LHCN-M2 (cell line): ENCODE measurements at regions not wholly inside any gene's neighbourhood (a gene's known extent, or its start where the extent isn't known, plus 50 kb on each side); places are given as distances from the start of the nearest gene placed in this dataset.
"Not testable (repeated sequence)": the region's sequence is repeated elsewhere in the genome, so short reads cannot be mapped to it uniquely, and the experiment has no call there.

Source experiments
- DNase-seq: peaks from one replicate; pipeline ENCODE4 v3.0.0-alpha.2; 2012; ENCODE audit warnings: low read depth

DNA sequence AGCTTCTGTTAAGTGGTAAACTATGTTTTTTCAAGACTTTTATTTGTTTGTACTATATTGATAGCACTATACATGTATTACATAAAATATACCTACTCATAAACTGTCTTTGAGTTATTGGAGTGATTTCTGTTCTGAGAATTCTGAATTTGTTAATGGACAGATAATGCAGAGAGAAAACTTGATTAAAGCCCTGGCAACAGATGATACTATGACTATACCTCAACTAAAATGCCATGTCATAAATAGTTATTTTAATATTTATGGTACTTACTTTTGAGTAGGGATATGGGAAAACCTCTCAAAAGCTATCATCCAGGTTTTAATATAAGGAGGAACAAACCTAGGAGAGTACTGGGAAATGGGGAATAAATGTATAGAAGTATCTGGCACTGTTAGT is 947.2 kb upstream of the ARRDC3 start:
- DNase-seq: no peak

- no peak for DNase-seq
These were observed 946.6 kb upstream of the ARRDC3 start for GRCh38 chr5:92329759-92330158.

GRCh38 chr5:92328584-92329259 is 945.6 kb upstream of the ARRDC3 start:
- DNase-seq: no peak

- no peak for DNase-seq
These were observed 937.3 kb upstream of the ARRDC3 start for GRCh38 chr5:92320446-92320845.

DNA sequence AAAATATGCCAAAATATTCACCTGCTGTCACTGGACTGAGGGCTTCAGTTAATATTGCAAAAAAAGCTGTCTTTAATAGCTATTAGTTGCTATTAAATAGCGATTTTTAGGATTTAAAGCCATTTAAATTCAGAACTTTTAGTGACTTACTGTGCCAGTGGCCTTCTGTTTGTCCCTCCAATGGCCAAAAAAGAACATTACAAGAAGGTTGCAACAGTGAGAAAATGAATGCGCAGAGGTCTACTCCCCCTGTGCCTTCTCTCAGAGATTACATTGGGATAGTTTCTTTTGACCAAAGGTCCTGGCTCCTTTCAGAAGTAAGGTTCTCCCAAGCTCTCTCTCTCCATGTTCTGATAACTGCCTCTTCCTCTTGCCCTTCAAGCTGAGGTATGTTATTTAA is 930.3 kb upstream of the ARRDC3 start:
- DNase-seq: no peak

DNA sequence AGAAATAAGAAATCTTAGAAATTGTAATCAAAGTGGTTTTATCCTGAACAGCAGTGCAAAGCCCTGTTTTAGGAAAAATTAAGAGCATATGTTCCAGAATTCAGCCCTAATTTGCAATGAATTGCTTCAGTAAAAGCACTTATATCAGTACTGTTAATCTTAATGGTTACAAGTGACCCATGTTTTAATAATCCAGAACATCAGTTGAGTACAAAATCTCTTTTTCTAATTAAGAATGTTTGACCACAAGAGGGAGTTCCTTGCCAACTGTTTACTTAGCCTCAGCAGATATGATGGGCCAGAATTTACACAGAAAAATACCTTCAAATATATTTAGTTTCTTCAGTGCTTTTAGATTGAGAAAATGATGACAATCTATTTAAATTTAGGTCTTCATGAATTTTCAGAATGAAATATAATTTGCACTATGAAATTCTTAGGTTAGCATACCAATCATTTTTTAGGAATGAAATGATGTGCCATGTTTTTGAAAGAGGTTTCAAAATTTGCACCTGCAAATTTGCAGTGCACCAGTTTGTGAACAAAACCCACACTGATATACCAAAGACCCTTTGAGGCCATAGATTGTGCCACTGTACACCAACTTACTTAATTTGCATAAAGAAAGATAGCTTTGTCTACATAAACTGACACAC is 926.3 kb upstream of the ARRDC3 start:
- peak; percentile 45 for DNase-seq

GRCh38 chr5:92308679-92309078 is 925.6 kb upstream of the ARRDC3 start:
- no peak for DNase-seq

DNA sequence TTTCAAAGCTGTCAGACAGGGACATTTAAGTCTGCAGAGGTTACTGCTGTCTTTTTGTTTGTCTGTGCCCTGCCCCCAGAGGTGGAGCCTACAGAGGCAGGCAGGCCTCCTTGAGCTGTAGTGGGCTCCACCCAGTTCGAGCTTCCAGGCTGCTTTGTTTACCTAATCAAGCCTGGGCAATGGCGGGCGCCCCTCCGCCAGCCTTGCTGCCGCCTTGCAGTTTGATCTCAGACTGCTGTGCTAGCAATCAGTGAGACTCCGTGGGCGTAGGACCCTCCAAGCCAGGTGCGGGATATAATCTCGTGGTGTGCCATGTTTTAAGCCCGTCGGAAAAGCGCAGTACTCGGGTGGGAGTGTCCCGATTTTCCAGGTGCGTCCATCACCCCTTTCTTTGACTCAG is 919.2 kb upstream of the ARRDC3 start:
- not testable (repeated sequence) for DNase-seq

GRCh38 chr5:92283521-92283920 is 900.4 kb upstream of the ARRDC3 start:
- no peak for DNase-seq

- DNase-seq: not testable (repeated sequence)
These were observed 888.6 kb upstream of the ARRDC3 start for GRCh38 chr5:92271750-92272149.

DNA sequence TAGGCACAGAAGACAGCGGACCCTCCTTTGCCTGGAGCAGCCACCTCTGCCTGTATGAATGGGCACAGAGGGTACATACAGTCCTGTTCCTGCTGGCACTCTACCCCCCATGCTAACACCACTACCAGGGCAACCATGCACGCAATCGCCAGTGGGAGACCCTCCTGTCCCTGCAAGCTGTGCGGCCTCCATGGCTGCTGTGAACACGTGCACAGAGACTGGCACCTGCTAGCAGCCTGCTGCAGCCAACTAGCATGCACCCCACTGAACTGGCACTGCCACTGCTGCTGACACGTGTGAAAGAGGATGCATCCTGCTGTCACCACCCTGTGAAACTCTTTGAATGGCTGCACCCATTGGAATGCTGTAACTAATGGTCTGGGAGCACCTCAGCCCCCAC is 885.2 kb upstream of the ARRDC3 start:
- DNase-seq: no peak

GRCh38 chr5:92267830-92268229 is 884.7 kb upstream of the ARRDC3 start:
- DNase-seq: no peak

DNA sequence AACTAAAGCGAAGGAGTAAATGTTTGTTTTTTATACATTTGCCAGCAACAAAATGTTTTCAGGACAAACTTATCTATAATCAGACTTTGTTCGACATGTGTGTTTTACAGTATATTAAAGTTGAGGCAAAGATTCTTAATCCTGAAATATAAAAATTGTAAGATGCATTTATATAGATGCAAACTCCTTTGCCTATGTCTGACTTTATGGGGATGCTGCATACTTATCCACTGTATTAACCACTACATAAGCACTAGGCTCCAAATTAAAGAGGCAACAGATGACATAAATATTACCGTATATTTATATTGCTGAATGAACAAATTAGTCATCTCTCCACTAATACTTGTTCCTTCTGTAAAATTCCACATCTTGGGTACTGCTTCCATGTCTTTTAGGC is 882.7 kb upstream of the ARRDC3 start:
- DNase-seq: no peak

DNA sequence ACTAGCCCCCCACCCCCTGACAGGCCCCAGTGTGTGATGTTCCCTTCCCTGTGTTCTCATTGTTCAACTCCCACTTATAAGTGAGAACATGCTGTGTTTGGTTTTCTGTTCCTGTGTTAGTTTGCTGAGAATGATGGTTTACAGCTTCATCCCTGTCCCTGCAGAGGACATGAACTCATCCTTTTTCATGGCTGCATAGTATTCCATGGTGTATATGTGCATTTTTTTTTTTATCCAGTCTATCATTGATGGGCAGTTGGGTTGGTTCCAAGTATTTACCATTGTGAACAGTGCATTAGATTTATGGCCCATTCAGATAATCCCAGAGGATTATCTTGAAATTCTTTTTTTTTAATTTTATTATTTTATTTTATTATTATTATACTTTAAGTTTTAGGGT is 872.5 kb upstream of the ARRDC3 start:
- not testable (repeated sequence) for DNase-seq

DNA sequence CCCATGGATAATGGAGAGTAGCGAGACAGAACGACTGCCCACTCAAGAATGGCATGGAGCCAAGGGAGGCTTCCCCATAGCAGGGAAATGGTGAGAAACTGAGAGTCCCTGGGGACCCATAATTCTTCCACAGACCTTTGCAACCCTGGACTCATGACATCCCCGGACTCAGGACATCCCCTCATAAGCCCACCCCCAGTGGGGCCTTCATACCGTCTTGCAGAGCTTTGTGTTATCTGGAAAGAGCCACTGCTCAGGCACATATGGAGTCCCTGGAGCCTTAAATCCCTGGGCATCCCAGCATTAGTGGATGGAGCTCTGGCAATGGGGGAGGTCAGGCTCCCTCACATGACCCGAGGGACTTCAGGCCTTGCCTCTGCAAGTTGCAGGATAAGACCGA is 865.4 kb upstream of the ARRDC3 start:
- DNase-seq: no peak

- DNase-seq: no peak
These were observed 859.1 kb upstream of the ARRDC3 start for GRCh38 chr5:92242170-92242569.

DNA sequence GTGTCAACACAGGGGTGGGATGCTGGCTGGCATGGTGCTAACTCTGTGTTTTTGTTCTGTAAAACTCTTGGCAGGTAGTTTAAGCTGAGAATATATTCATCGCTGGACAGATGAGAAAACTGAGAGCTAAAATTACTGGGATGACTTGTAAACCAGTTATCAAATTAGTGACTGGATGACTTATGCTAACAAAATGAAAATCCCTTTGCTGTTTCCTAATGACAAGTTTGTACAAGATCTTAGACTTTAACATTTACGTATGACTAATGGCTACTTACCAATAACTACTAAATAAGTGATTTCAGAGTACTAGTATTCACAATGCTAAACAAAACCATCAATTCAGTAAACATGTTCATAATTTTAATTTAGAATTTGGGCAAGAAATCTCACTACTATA is 854.8 kb upstream of the ARRDC3 start:
- no peak for DNase-seq

DNA sequence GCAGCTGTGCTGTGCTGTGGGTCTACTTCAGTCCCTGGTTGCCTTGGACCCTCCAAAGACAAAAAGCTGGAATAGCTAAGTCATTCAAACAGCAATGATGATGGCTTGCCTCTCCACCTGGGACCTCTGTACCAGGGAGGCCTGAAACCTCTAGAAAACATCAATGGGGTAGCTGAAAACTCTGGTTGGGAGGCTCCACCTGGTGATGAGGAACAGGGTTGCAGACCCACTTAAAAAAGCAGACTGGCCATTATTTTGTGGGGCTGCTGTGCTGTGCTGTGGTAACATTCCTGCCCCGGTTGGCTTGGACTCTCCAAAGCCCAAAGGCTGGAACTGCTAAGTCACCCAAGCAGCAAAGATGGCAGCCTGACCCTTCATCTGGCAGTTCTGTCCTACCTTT is 839.3 kb upstream of the ARRDC3 start:
- DNase-seq: no peak

GRCh38 chr5:92216852-92217251 is 833.7 kb upstream of the ARRDC3 start:
- DNase-seq: not testable (repeated sequence)

GRCh38 chr5:92215116-92215515 is 832.0 kb upstream of the ARRDC3 start:
- DNase-seq: no peak

DNA sequence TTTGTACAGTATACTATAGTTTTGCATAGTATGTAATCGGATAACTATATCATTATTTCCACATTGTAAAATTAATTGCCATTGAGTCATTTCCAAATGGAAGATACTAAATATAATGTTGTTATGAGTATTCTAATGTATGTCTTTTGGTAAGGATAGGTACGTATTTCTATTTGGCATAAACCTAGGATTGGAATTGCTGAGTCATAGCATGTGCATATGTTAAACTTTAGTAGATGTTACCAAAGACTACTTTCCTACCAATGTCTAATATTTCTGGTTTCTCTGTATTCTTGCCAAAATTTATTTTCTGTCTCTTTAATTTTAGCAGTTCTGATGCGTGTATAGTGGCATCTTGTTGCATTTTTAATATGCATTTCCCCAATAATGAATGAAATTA is 825.1 kb upstream of the ARRDC3 start:
- DNase-seq: no peak

DNA sequence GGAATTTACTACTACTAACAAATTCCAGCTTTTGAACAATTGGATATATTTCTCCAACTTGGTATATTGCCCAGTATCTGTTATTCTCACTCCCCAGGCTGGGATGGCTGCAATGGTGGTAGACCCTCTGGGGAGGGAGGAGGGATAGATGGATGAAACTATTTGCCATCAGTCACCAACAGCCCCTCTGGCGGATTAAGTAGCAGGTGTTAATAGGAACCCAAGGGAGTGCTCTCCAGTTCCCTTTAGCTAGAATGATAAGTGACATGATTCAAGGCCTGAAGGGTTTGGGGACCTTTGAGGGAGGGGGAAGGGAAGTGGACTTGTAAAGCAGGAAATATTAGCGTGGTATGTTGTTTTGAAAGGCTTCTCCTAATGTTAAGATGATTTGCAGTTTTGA is 824.0 kb upstream of the ARRDC3 start:
- DNase-seq: no peak

DNA sequence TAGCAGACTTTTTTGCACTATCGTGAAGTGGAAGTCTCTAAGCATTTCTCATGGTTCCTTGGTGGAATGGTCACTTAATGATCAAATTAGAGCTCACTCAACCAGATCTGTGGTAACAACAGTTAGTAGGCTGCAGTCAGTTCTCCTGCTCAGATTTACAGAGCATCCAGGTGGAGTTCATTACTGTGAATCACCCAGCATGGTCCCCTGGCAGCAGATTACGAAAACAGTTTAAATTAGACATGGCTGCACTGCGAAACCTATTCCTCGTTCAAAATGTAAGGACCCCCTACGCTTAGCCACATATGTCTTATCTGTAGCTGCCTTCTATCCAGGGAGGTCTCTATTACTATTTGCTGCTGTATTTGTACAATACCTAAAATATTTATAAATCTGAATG is 823.6 kb upstream of the ARRDC3 start:
- no peak for DNase-seq

- not testable (repeated sequence) for DNase-seq
These were observed 815.9 kb upstream of the ARRDC3 start for GRCh38 chr5:92199035-92199434.
